ENCODE measurements at regions not wholly inside any gene's neighbourhood (a gene's known extent, or its start where the extent isn't known, plus 50 kb on each side); places are given as distances from the start of the nearest gene placed in this dataset.

DNA sequence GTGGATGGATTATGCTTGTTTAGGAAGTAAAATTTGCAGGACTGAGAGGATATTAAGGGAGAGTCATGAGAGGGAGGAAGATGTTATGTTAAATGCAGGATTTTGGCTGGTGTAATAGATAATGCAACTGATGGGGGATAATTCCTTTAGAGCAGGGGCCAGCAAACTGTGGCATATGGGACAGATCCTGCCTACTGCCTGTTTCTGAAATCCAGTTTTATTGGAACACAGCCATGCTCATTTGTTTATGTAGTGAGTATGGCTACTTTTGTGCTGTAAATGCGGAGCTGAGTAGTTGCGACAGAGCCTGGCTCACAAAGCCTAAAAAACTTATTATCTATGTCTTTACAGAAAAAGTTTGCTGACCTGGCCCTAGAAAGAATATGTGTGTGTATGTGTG lies 66.6 kb upstream of the MPPED2 start:
- no peak for DNase-seq (ENCODE audit: low read depth in 4 of 4, low spot score in 2 of 4)

DNA sequence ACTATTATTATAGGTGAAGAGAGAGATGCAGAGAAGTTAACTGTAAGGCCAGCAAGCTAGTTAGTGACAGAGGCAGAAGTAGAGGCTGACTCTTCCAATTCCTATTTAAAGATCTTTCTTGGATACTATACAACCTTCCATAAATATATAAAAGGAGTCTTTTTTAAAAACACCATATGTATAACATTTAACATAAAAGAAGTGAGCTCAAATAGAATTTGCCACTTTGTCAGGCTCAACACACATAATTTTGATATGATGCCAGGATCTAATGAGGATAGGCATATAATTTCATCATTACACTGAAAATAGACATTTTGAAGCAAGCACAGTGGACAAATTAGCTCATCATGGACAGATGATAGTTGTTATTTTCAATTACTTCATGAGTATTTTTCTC lies 64.1 kb upstream of the MPPED2 start:
- DNase-seq (ENCODE audit: low read depth in 4 of 4, low spot score in 2 of 4): no peak
